DND-41 (cell line): ENCODE measurements at regions not wholly inside any gene's neighbourhood (a gene's known extent, or its start where the extent isn't known, plus 50 kb on each side); places are given as distances from the start of the nearest gene placed in this dataset.

Experiments
- ATAC-seq: fragments of 200-7000 bp; cut with Tn5 transposase; 3 replicates; pipeline ENCODE4 v1.9.1; 2021; ENCODE audit warnings: low read depth; ENCODE audit not compliant: insufficient read depth
- DNase-seq: peaks from one replicate; pipeline ENCODE4 v3.0.0-alpha.2; 2020
- H2AFZ ChIP-seq: 2 replicates; pipeline ENCODE4 v1.6.0; 2012; ENCODE audit warnings: low read depth, low read length
- H3K27ac ChIP-seq: 2 replicates; pipeline ENCODE4 v1.5.1; 2012; ENCODE audit warnings: low read length, inconsistent platforms
- H3K27me3 ChIP-seq: fragments of 200-600 bp; sonication (generic); 2 replicates; pipeline ENCODE4 v1.6.0; 2012; ENCODE audit warnings: low read length, mild to moderate bottlenecking, inconsistent platforms; ENCODE audit not compliant: insufficient read depth, poor library complexity
- H3K36me3 ChIP-seq: 2 replicates; pipeline ENCODE4 v1.5.1; 2012; ENCODE audit warnings: low read length, inconsistent platforms; ENCODE audit not compliant: insufficient read depth
- H3K4me1 ChIP-seq: 2 replicates; pipeline ENCODE4 v1.5.1; 2012; ENCODE audit warnings: mild to moderate bottlenecking, low read length; ENCODE audit not compliant: insufficient read depth
- H3K4me2 ChIP-seq: 2 replicates; pipeline ENCODE4 v1.6.0; 2012; ENCODE audit warnings: mild to moderate bottlenecking, moderate library complexity, low read length, inconsistent platforms; ENCODE audit not compliant: insufficient read depth
- H3K4me3 ChIP-seq, 2 experiments: fragments of 200-600 bp in 1 of 2; shearing (Covaris generic) in 1 of 2; 2 replicates each; pipeline ENCODE4 v1.5.1; 2012 to 2016; ENCODE audit warnings: inconsistent platforms in 2 of 2, low read length in 2 of 2, mild to moderate bottlenecking in 2 of 2, low read depth in 1 of 2, moderate library complexity in 1 of 2
- H3K79me2 ChIP-seq: 2 replicates; pipeline ENCODE4 v1.6.0; 2012; ENCODE audit warnings: low read length, inconsistent platforms; ENCODE audit not compliant: insufficient read depth
- H3K9ac ChIP-seq: 2 replicates; pipeline ENCODE4 v1.6.0; 2012; ENCODE audit warnings: low read depth, mild to moderate bottlenecking, inconsistent platforms, low read length, moderate library complexity
- H3K9me3 ChIP-seq: 2 replicates; pipeline ENCODE4 v1.5.1; 2012; ENCODE audit warnings: low read length, moderate library complexity, mild to moderate bottlenecking, inconsistent platforms; ENCODE audit not compliant: insufficient read depth, severe bottlenecking
- H4K20me1 ChIP-seq: 2 replicates; pipeline ENCODE4 v1.6.0; 2012; ENCODE audit warnings: low read length; ENCODE audit not compliant: insufficient read depth
- EZH2 ChIP-seq: IDR thresholded peaks from 3 replicates; pipeline ENCODE4 v1.6.1; 2012; ENCODE audit warnings: borderline replicate concordance, low read depth, mild to moderate bottlenecking, moderate library complexity, low read length, inconsistent platforms; ENCODE audit not compliant: severe bottlenecking
- TF ChIP-seq, protein P1 (sequence below): IDR thresholded peaks from 2 replicates; pipeline ENCODE4 v1.5.1; 2012; ENCODE audit warnings: borderline replicate concordance, low read length, moderate library complexity, mild to moderate bottlenecking; ENCODE audit not compliant: poor library complexity, severe bottlenecking; ENCODE audit errors: extremely low read depth

DNA sequence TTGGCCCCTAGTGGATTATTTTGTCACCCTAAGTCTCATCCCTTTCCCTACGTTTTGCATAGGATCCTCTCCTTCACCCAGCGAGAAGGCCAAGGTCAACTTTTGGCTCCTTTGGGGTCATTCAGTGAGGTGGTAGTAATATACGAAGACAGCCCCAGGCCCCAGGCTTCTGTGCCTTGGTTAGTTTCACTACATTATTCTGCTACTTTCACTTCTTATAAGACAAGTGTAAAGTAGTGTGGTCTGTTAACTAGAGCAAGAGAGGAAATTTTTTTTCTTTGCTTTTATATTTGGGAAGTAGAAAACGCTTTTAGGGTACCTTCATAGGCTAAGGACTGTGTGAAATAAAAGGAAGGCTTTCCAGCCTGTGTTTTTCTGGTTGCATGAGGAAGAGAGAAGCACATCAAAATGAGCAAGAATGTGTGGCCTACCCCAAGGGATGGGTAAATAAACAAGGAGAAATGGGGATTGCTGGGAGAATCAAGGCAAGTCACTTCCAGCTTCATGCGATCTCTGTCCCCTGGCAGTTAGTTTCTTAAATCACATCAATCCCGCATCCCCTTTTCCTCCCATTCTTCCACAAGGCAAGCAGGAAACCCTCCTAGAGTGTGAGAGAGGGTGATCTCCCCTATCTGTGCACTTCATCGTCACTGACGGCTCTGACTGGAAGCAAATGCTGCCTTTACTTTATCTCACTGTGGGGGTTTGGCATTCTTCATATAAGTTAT is 677.0 kb upstream of the WWC1 start:
- Histone ChIP-seq H3K79me2 (no peaks in the 10 kb centered on the region), H3K27ac (no peak overlapping the region), H3K9ac (no peak overlapping the region), H2AFZ (no peak overlapping the region), H4K20me1 (no peaks in the 10 kb centered on the region), H3K4me2 (no peak overlapping the region), H3K4me1 (no peaks in the 10 kb centered on the region), H3K36me3 (no peaks in the 10 kb centered on the region), H3K27me3 (no peaks in the 10 kb centered on the region), H3K9me3 (no peaks in the 10 kb centered on the region), H3K4me3 (no peak overlapping the region)
- DNase-seq (no peak), ATAC-seq (no peak)
- TF ChIP-seq, protein P1, sequence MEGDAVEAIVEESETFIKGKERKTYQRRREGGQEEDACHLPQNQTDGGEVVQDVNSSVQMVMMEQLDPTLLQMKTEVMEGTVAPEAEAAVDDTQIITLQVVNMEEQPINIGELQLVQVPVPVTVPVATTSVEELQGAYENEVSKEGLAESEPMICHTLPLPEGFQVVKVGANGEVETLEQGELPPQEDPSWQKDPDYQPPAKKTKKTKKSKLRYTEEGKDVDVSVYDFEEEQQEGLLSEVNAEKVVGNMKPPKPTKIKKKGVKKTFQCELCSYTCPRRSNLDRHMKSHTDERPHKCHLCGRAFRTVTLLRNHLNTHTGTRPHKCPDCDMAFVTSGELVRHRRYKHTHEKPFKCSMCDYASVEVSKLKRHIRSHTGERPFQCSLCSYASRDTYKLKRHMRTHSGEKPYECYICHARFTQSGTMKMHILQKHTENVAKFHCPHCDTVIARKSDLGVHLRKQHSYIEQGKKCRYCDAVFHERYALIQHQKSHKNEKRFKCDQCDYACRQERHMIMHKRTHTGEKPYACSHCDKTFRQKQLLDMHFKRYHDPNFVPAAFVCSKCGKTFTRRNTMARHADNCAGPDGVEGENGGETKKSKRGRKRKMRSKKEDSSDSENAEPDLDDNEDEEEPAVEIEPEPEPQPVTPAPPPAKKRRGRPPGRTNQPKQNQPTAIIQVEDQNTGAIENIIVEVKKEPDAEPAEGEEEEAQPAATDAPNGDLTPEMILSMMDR = no peak
- TF ChIP-seq EZH2 = no peak

DNA sequence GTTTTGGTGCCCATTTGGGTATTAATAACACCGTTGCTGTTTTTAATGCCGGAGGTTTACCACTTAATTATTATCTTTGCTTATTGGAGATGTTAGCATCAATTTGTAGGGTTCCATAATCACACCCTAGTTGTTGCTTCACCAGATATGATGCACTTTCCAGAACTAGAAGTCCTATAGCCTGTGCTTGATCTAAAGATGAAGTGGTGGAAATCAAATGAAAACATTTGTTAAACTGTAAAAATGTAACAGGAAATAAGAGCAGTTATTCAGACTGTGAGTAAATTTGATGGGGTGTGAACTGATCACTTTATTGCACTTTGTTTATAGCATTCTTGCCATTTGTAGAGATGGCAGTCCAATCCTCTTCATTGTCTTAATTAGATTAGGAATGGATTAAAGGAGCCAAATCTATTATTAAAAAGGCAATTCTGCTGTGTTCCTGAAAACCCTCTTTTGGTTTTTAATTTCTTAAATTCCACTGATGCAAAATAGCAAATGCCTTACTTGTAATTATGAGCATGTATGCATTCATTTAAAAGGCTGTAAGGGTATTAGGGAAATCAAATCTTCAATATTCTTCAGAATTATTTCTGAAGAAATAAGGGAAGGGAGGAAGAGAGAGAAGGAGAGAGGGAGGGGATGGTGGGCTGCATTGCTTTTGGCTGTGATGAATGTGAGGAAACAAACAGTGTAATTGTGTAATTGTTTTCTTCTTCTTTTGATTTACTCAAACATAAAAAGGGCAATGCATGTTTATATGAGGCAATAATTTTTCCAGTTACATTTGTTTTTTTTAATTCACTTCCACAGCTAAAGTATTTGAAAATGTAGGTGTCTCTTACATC is 675.2 kb upstream of the WWC1 start:
- no peak overlapping the region for H3K4me2 ChIP-seq
- no peaks in the 10 kb centered on the region for H4K20me1 ChIP-seq
- H3K9ac ChIP-seq = no peak overlapping the region
- H2AFZ ChIP-seq = no peak overlapping the region
- H3K27ac ChIP-seq = no peak overlapping the region
- DNase-seq = no peak
- H3K36me3 ChIP-seq = no peaks in the 10 kb centered on the region
- H3K4me3 ChIP-seq = no peak overlapping the region
- no peak for TF ChIP-seq EZH2
- TF ChIP-seq, protein P1 = no peak
- H3K27me3 ChIP-seq = no peaks in the 10 kb centered on the region
- no peaks in the 10 kb centered on the region for H3K79me2 ChIP-seq
- no peak for ATAC-seq
- H3K9me3 ChIP-seq = no peaks in the 10 kb centered on the region
- H3K4me1 ChIP-seq = no peaks in the 10 kb centered on the region

DNA sequence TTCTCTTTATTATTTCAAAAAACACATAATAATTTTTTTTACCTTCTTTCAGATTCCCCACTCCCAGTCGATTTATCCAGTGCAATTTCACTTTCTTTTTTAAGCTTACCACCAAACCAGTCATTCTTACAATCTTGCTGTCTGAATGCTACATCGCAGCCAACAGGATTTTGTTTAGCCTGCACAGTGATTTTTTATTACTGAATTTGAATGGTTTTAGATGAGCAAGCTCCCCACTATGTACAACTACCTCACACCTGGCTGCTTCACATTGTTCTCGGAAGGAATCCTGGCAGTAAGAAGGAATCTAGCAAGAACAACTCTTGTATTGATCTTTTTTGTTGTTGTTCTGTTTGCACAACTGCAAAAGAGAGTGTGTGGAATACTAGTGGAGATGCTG is 668.1 kb upstream of the WWC1 start:
- Histone ChIP-seq H3K27ac (no peak overlapping the region), H3K9me3 (no peaks in the 10 kb centered on the region), H3K9ac (no peak overlapping the region), H3K27me3 (no peaks in the 10 kb centered on the region), H3K4me2 (no peak overlapping the region), H2AFZ (no peak overlapping the region), H3K4me3 (no peak overlapping the region), H3K79me2 (no peaks in the 10 kb centered on the region), H3K36me3 (no peaks in the 10 kb centered on the region), H4K20me1 (no peaks in the 10 kb centered on the region), H3K4me1 (no peaks in the 10 kb centered on the region)
- TF ChIP-seq EZH2 = no peak
- TF ChIP-seq, protein P1 = no peak
- ATAC-seq (no peak), DNase-seq (no peak)
